ENCODE measurements at regions not wholly inside any gene's neighbourhood (a gene's known extent, or its start where the extent isn't known, plus 50 kb on each side); places are given as distances from the start of the nearest gene placed in this dataset.

DNA sequence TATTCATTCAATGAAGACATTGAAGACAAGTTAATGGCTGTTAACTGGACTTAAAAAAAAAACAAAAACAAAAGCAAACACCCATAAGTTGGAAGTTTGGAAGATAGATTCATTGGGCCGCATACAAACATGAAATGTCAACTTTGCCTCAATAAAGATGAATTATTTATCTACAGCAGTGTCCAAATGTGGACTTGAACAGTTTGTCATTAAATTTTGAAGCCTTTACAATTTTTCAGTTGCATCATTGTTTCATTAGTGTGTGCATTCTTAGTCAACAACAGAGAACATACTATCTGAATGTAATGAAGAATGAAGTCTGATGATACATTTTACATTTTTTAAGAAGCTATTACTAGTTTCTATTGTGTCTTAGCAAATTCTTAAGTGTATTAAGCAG, 152.1 kb downstream of the SLIT2 start:
- no peak for TF ChIP-seq POLR2A (IDR thresholded peaks at IDR 0.05)
- no peak for TF ChIP-seq CTCF (IDR thresholded peaks at IDR 0.05)
